SK-N-SH (cell line): ENCODE measurements at regions not wholly inside any gene's neighbourhood (a gene's known extent, or its start where the extent isn't known, plus 50 kb on each side); places are given as distances from the start of the nearest gene placed in this dataset.

ENCODE experiments used
- CTCF ChIA-PET: fragments of 300-600, 350-600 bp; formaldehyde crosslinking; extraction: SDS; loops from one replicate; lab custom pipeline; 2021; lab: Yijun Ruan, JAX
- POLR2A ChIA-PET: fragments of 350-600 bp; sonication (Branson Sonifier 250); formaldehyde crosslinking; extraction: SDS; loops from one replicate; lab custom pipeline; 2020; ENCODE audit warnings: antibody characterized with exemption, inconsistent platforms; lab: Yijun Ruan, JAX
- DNase-seq: peaks from one replicate; pipeline ENCODE4 v3.0.0; 2012
- H2AFZ ChIP-seq: fragments of 200-600 bp; sonication (generic); 2 replicates; pipeline ENCODE4 v1.8.1; 2016; ENCODE audit warnings: antibody characterized with exemption, mild to moderate bottlenecking, low read depth
- H3F3A ChIP-seq: fragments of 200-600 bp; sonication (generic); replicated peaks from 2 replicates; pipeline ENCODE3; 2016; ENCODE audit warnings: antibody characterized with exemption, mild to moderate bottlenecking; ENCODE audit not compliant: insufficient read depth
- H3K27ac ChIP-seq, 2 experiments: fragments of 200-500 bp in 1 of 2; fragments of 200-600 bp in 1 of 2; sonication (Bioruptor generic) in 1 of 2; sonication (generic), shearing (Covaris generic) in 1 of 2; 2 replicates each; pipeline versions ENCODE4 v1.5.1 to v1.6.1; 2014 to 2016; ENCODE audit warnings: low read depth in 2 of 2, inconsistent platforms in 1 of 2, low read length in 1 of 2, mild to moderate bottlenecking in 1 of 2, mixed read lengths in 1 of 2
- H3K27me3 ChIP-seq: fragments of 200-600 bp; sonication (generic), shearing (Covaris generic); 2 replicates; pipeline ENCODE4 v1.6.1; 2016; ENCODE audit warnings: mixed run types; ENCODE audit not compliant: insufficient read depth
- H3K36me3 ChIP-seq, 2 experiments: fragments of 200-500 bp in 1 of 2; fragments of 200-600 bp in 1 of 2; sonication (Bioruptor generic) in 1 of 2; sonication (generic) in 1 of 2; replicated peaks in 1 of 2; 2 replicates each; pipeline versions ENCODE3 to v1.5.1; 2014 to 2016; ENCODE audit warnings: low read length in 1 of 2, mild to moderate bottlenecking in 1 of 2; ENCODE audit not compliant: insufficient read depth in 2 of 2, control insufficient read depth in 1 of 2
- H3K4me1 ChIP-seq, 2 experiments: fragments of 200-500 bp in 1 of 2; fragments of 200-600 bp in 1 of 2; sonication (Bioruptor generic) in 1 of 2; sonication (generic), shearing (Covaris generic) in 1 of 2; 2 replicates each; pipeline versions ENCODE4 v1.5.1 to v1.6.1; 2014 to 2016; ENCODE audit warnings: low read depth in 1 of 2, low read length in 1 of 2, mixed run types in 1 of 2; ENCODE audit not compliant: insufficient read depth in 2 of 2, control insufficient read depth in 1 of 2
- H3K4me2 ChIP-seq: fragments of 200-600 bp; sonication (generic), shearing (Covaris generic); 2 replicates; pipeline ENCODE4 v1.6.1; 2017; ENCODE audit warnings: mixed run types
- H3K4me3 ChIP-seq, 2 experiments: fragments of 200-500 bp in 1 of 2; fragments of 200-600 bp in 1 of 2; sonication (Bioruptor generic) in 1 of 2; sonication (generic), shearing (Covaris generic) in 1 of 2; 2 replicates each; pipeline versions ENCODE4 v1.5.1 to v1.8.1; 2014 to 2016; ENCODE audit warnings: low read depth in 2 of 2, inconsistent platforms in 1 of 2, low read length in 1 of 2, mild to moderate bottlenecking in 1 of 2, mixed read lengths in 1 of 2, moderate library complexity in 1 of 2
- H3K79me2 ChIP-seq: fragments of 200-600 bp; sonication (generic); 2 replicates; pipeline ENCODE4 v1.8.1; 2017; ENCODE audit warnings: mild to moderate bottlenecking; ENCODE audit not compliant: insufficient read depth
- H3K9ac ChIP-seq: fragments of 200-600 bp; sonication (generic); 2 replicates; pipeline ENCODE4 v1.6.1; 2017; ENCODE audit warnings: mixed run types
- H3K9me2 ChIP-seq: fragments of 200-600 bp; sonication (generic); 2 replicates; pipeline ENCODE4 v1.6.1; 2017; ENCODE audit warnings: mixed run types
- H3K9me3 ChIP-seq: fragments of 200-600 bp; sonication (generic); 2 replicates; pipeline ENCODE4 v1.6.1; 2017; ENCODE audit warnings: mixed run types, mild to moderate bottlenecking, moderate library complexity
- H4K20me1 ChIP-seq: fragments of 200-600 bp; sonication (generic); 2 replicates; pipeline ENCODE4 v1.6.1; 2017; ENCODE audit warnings: mild to moderate bottlenecking, mixed run types; ENCODE audit not compliant: insufficient read depth
- CTCF ChIP-seq: fragments of 200-600 bp; sonication (generic); IDR thresholded peaks from 2 replicates; pipeline ENCODE4 v1.6.1; 2017; ENCODE audit warnings: antibody characterized with exemption, mild to moderate bottlenecking, moderate library complexity
- EP300 ChIP-seq, 2 experiments: IDR thresholded peaks; 2 replicates each; pipeline versions ENCODE4 v1.4.0 to v1.6.1; 2012; ENCODE audit warnings: borderline replicate concordance in 1 of 2, low read depth in 1 of 2, low read length in 1 of 2
- EZH2phosphoT487 ChIP-seq: fragments of 200-600 bp; sonication (generic); IDR thresholded peaks from 2 replicates; pipeline ENCODE4 v1.6.1; 2017; ENCODE audit warnings: low read depth, mixed run types, mild to moderate bottlenecking, antibody characterized with exemption, moderate library complexity, borderline replicate concordance
- FOXJ3 ChIP-seq: sonication (generic); formaldehyde crosslinking; IDR thresholded peaks from 2 replicates; pipeline ENCODE4 v1.5.1; 2020; ENCODE audit warnings: mild to moderate bottlenecking, missing genetic modification reagents
- GABPA ChIP-seq: IDR thresholded peaks from 2 replicates; pipeline ENCODE4 v1.4.0; 2012; ENCODE audit warnings: low read depth, mild to moderate bottlenecking
- GATA2 ChIP-seq: sonication (generic); formaldehyde crosslinking; IDR thresholded peaks from 2 replicates; pipeline ENCODE4 v1.5.0; 2020; ENCODE audit warnings: mild to moderate bottlenecking, missing genetic modification reagents
- IRF3 ChIP-seq: fragments of 150-350 bp; IDR thresholded peaks from 2 replicates; pipeline ENCODE4 v1.6.1; 2016; ENCODE audit warnings: mild to moderate bottlenecking, low read depth, low read length
- JUND ChIP-seq: IDR thresholded peaks from 2 replicates; pipeline ENCODE4 v1.4.0; 2012
- MXI1 ChIP-seq: IDR thresholded peaks from 2 replicates; pipeline ENCODE4 v1.6.1; 2012; ENCODE audit warnings: mild to moderate bottlenecking, low read depth, low read length, improper control_type of control experiment
- POLR2AphosphoS5 ChIP-seq: IDR thresholded peaks from 2 replicates; pipeline ENCODE4 v1.6.1; 2012; ENCODE audit warnings: low read depth, low read length
- RAD21 ChIP-seq: IDR thresholded peaks from 2 replicates; pipeline ENCODE4 v1.6.1; 2012; ENCODE audit warnings: mild to moderate bottlenecking, low read length
- RCOR1 ChIP-seq: fragments of 150-350 bp; IDR thresholded peaks from 2 replicates; pipeline ENCODE4 v1.6.1; 2017; ENCODE audit warnings: antibody characterized with exemption, low read length
- REST ChIP-seq: IDR thresholded peaks from 2 replicates; pipeline ENCODE4 v1.6.1; 2012; ENCODE audit warnings: mild to moderate bottlenecking, low read depth, low read length, moderate library complexity
- SIN3A ChIP-seq: IDR thresholded peaks from 2 replicates; pipeline ENCODE4 v1.6.1; 2012; ENCODE audit warnings: low read depth, mild to moderate bottlenecking, low read length, moderate library complexity, borderline replicate concordance
- SMC3 ChIP-seq: IDR thresholded peaks from 2 replicates; pipeline ENCODE4 v1.6.1; 2012; ENCODE audit warnings: low read depth, low read length, improper control_type of control experiment
- TAF1 ChIP-seq: IDR thresholded peaks from 2 replicates; pipeline ENCODE4 v1.6.1; 2012; ENCODE audit warnings: low read depth, mild to moderate bottlenecking, low read length, moderate library complexity, borderline replicate concordance
- TCF12 ChIP-seq: IDR thresholded peaks from 2 replicates; pipeline ENCODE4 v1.4.0; 2012
- TEAD4 ChIP-seq: IDR thresholded peaks from 2 replicates; pipeline ENCODE4 v1.4.0; 2012; ENCODE audit warnings: mild to moderate bottlenecking, borderline replicate concordance; ENCODE audit not compliant: insufficient read depth
- USF2 ChIP-seq: fragments of 150-350 bp; IDR thresholded peaks from 2 replicates; pipeline ENCODE4 v1.6.1; 2017; ENCODE audit warnings: antibody characterized with exemption, low read length, low read depth, borderline replicate concordance

- DNase-seq: no peak
- Histone ChIP-seq H3K27ac (no peak overlapping the region), H3K36me3 (no peaks in the 10 kb centered on the region), H2AFZ (no peak overlapping the region), H3K27me3 (no peaks in the 10 kb centered on the region), H3K9me3 (no peaks in the 10 kb centered on the region), H3K79me2 (no peaks in the 10 kb centered on the region), H3K4me1 (no peaks in the 10 kb centered on the region), H3F3A (no peaks in the 10 kb centered on the region), H3K9me2 (no peaks in the 10 kb centered on the region), H4K20me1 (no peaks in the 10 kb centered on the region), H3K4me3 (no peak overlapping the region), H3K4me2 (no peak overlapping the region), H3K9ac (no peak overlapping the region)
- no peak for TF ChIP-seq REST
- TF ChIP-seq SMC3: no peak
- TF ChIP-seq MXI1: no peak
- TF ChIP-seq CTCF: no peak
- no peak for TF ChIP-seq SIN3A
- TF ChIP-seq POLR2AphosphoS5: no peak
- no peak for TF ChIP-seq JUND
- TF ChIP-seq USF2: no peak
- no peak for TF ChIP-seq GATA2
- no peak for TF ChIP-seq TAF1
- no peak for TF ChIP-seq FOXJ3
- TF ChIP-seq RCOR1: no peak
- TF ChIP-seq IRF3: no peak
- TF ChIP-seq EP300 (IDR thresholded peaks at IDR 0.05; ENCODE audit: borderline replicate concordance in 1 of 2, low read depth in 1 of 2, low read length in 1 of 2): no peak
- TF ChIP-seq GABPA: no peak
- no peak for TF ChIP-seq EZH2phosphoT487
- no peak for TF ChIP-seq RAD21
- no peak for TF ChIP-seq TEAD4
- no peak for TF ChIP-seq TCF12
- POLR2A ChIA-PET: no interaction called here
- CTCF ChIA-PET: no interaction called here
These were observed 157.3 kb upstream of the CHAC2 start for GRCh38 chr2:53610260-53610659.
